ENCODE measurements at regions not wholly inside any gene's neighbourhood (a gene's known extent, or its start where the extent isn't known, plus 50 kb on each side); places are given as distances from the start of the nearest gene placed in this dataset.
"Not testable (repeated sequence)": the region's sequence is repeated elsewhere in the genome, so short reads cannot be mapped to it uniquely, and the experiment has no call there.

- H3K36me3 Mint-ChIP-seq; H3K27ac Mint-ChIP-seq; ATAC-seq (ENCODE audit: low read depth); H3K9me3 Mint-ChIP-seq; POLR2A ChIA-PET; H3K4me1 Mint-ChIP-seq; DNase-seq; H3K4me3 Mint-ChIP-seq: not testable (repeated sequence)
- peaks cover 20% of the 10 kb centered on the region for H3K27me3 Mint-ChIP-seq
Measured at GRCh38 chr6:147651-148050, 144.6 kb upstream of the DUSP22 start.

GRCh38 chr6:148051-148984 lies 144.0 kb upstream of the DUSP22 start:
- H3K4me1 Mint-ChIP-seq, H3K9me3 Mint-ChIP-seq, H3K4me3 Mint-ChIP-seq, H3K27ac Mint-ChIP-seq, H3K36me3 Mint-ChIP-seq, POLR2A ChIA-PET: not testable (repeated sequence)
- peaks cover 23% of the 10 kb centered on the region for H3K27me3 Mint-ChIP-seq
- DNase-seq (peak; percentile 75), ATAC-seq (ENCODE audit: low read depth) (peak; percentile 86)

DNA sequence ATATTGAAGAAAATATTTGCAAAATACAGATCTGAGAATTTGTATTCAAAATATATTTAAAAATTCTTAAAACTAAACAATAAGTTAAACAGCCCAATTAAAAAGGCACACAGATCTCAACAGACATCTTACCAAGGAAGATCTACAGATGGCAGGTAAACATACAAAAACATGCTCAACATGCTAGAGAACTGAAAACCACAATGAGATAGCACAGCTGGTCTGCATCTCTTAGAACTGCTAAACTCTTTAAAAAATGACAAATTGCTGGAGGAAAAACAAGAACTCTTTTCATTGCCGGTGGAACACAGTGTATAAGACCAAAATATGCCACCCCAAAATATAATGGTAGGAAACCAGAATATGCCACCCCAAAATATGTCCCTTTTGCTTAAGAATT lies 142.1 kb upstream of the DUSP22 start:
- H3K27ac Mint-ChIP-seq; H3K9me3 Mint-ChIP-seq; POLR2A ChIA-PET; DNase-seq; H3K36me3 Mint-ChIP-seq; H3K4me3 Mint-ChIP-seq; ATAC-seq (ENCODE audit: low read depth): not testable (repeated sequence)
- peaks cover 11% of the 10 kb centered on the region for H3K4me1 Mint-ChIP-seq
- peaks cover 31% of the 10 kb centered on the region for H3K27me3 Mint-ChIP-seq

DNA sequence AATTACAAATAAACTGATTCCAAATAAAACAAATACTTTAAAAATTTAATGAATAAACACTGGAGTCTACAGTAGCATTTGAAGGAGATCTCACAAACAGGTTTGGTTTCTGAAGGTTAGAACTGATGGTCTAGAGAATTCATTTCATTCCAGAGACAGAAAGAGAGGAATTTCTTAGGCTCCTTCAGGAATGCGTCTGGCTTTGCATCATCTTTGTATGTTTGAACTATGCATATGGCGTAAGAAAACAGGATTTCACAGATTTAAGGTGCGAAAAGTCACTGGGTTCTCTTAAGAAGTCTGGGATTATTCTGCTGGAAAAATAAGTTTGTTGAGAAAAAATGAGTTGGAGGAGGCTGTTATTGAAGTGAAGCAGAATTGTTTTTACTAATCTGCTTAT lies 139.9 kb upstream of the DUSP22 start:
- H3K9me3 Mint-ChIP-seq; H3K36me3 Mint-ChIP-seq; ATAC-seq (ENCODE audit: low read depth); POLR2A ChIA-PET; H3K4me3 Mint-ChIP-seq; DNase-seq; H3K27ac Mint-ChIP-seq: not testable (repeated sequence)
- H3K27me3 Mint-ChIP-seq, result peaks cover 41% of the 10 kb centered on the region
- peaks cover 20% of the 10 kb centered on the region for H3K4me1 Mint-ChIP-seq

DNA sequence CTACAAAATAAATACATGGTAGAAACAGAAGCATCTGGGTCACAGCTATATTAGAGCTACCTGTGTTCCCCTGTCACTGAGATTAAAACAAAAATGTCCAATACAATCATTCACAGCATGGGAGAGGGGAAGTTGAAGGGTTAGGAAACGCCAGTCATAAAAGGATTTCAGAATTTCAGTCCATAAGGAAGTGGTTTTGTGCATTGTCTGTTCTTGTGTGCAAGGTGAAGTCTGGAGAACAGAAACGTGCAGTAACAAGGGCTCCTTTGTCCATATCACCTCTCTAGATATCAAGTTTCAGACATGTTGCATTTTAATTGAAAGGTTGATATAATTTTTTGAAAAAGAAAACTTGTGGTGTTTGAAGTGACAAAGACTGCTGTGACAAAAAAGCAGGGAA lies 139.3 kb upstream of the DUSP22 start:
- H3K4me3 Mint-ChIP-seq; DNase-seq; H3K9me3 Mint-ChIP-seq; ATAC-seq (ENCODE audit: low read depth); H3K27ac Mint-ChIP-seq; H3K36me3 Mint-ChIP-seq; POLR2A ChIA-PET: not testable (repeated sequence)
- Mint-ChIP-seq H3K4me1 (peaks cover 20% of the 10 kb centered on the region), H3K27me3 (peaks cover 45% of the 10 kb centered on the region)

DNA sequence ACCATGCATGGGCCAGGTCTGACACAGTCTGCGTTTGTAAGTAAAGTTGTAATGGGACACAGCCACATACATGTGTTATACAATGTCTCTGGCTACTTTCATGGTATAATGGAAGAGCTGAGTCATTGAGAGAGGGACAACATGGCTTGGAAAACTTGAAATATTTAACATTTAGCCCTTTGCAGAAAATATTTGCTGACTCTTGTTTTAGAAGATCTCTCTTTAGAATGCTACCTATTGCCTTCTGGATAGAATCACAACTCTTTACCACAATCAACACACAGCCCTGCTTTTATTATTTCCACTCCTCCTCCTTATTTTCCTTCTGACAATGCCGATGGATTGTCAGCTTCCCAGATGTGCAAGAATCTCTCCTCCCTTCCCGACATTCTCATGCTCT lies 138.4 kb upstream of the DUSP22 start:
- H3K4me3 Mint-ChIP-seq; DNase-seq; H3K36me3 Mint-ChIP-seq; H3K9me3 Mint-ChIP-seq; ATAC-seq (ENCODE audit: low read depth); POLR2A ChIA-PET; H3K27ac Mint-ChIP-seq: not testable (repeated sequence)
- Mint-ChIP-seq H3K4me1 (peaks cover 20% of the 10 kb centered on the region), H3K27me3 (peaks cover 51% of the 10 kb centered on the region)

DNA sequence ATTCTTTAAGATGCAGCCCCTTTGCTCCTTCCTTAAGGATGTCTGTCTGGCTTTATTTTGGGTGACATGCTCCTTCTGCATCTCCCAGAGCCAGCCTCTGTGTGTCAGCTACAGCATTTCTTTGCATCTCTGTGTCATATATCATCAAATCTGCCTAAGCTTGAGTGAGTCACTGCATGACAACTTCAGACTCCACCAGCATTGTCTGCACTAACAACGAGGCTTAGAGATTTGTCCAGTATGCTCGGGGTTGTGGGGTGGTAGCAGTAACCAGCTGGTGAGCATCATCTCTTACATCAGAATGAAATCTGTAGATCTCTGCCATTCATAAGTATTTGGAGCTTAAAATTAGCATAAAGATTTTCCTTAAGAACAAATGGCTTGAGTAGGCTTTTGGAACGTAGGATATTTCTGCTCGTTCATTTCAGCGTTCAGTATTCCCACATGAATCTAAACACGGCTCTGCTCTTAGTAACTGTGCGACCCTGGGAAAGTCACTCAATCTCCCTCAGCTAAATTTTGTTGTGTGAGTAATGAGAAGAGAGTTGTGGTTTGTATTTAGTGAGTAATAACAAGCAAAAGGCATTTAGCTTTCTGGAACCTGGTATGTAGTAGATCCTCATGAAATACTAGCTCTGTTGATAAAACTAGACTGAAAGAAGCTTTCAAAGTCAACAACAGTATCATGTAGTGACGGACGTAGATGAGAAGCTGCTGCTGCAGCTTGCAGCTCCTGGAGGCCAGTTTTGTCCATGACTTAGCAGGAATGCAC lies 137.8 kb upstream of the DUSP22 start:
- H3K4me1 Mint-ChIP-seq, result peaks cover 20% of the 10 kb centered on the region
- ATAC-seq (ENCODE audit: low read depth); H3K9me3 Mint-ChIP-seq; POLR2A ChIA-PET; H3K27ac Mint-ChIP-seq; DNase-seq; H3K4me3 Mint-ChIP-seq; H3K36me3 Mint-ChIP-seq: not testable (repeated sequence)
- peaks cover 53% of the 10 kb centered on the region for H3K27me3 Mint-ChIP-seq

DNA sequence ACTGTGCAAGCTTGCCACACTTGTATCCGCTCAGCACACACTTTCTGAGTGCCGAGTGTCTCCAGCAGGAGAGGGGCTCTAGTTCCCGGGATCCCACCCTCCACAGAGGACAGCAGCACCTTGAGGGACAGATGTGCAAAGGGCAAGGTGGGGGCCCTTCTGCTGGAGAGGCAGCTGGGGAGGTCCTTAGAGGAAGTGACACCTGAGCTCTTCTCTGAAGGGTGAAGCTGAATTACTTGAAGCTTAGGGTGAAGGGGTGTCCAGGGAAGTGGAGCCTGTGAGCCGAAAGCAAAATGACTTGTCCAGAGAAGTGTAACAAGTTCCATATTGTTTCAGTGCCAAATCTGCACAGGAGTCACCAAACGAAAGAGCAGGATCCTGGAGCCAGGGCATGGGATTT lies 136.3 kb upstream of the DUSP22 start:
- H3K27me3 Mint-ChIP-seq, result peaks cover 57% of the 10 kb centered on the region
- ATAC-seq (ENCODE audit: low read depth) (no peak), DNase-seq (no peak)
- no peaks in the 10 kb centered on the region for H3K36me3 Mint-ChIP-seq
- no peak overlapping the region for H3K4me3 Mint-ChIP-seq
- H3K27ac Mint-ChIP-seq, result no peak overlapping the region
- POLR2A ChIA-PET, result no interaction called here
- H3K4me1 Mint-ChIP-seq, result peaks cover 20% of the 10 kb centered on the region
- H3K9me3 Mint-ChIP-seq, result no peaks in the 10 kb centered on the region

GRCh38 chr6:156441-157140 lies 135.7 kb upstream of the DUSP22 start:
- POLR2A ChIA-PET; ATAC-seq (ENCODE audit: low read depth); H3K36me3 Mint-ChIP-seq; H3K4me3 Mint-ChIP-seq; DNase-seq; H3K27ac Mint-ChIP-seq; H3K9me3 Mint-ChIP-seq: not testable (repeated sequence)
- Mint-ChIP-seq H3K4me1 (peaks cover 20% of the 10 kb centered on the region), H3K27me3 (peaks cover 58% of the 10 kb centered on the region)

DNA sequence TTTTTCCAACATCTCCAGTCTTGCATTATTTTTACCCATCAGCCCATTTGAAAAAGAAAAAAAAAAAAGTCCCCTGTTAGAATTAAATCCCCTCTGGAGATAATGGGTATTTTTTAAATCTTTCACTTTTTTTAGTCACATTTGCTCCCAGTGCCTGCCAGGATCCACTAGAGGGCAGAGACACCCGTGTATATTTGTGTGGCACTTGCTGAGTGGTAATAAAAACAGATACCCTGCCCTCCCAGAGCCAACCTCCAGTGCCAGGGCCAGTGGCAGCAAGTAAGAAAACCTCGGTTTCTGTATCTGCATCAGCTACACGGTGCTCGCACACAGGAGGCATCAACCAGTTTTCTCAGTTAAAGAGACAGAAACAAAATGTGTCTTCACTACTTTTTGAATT lies 135.1 kb upstream of the DUSP22 start:
- DNase-seq, result not testable (repeated sequence)

GRCh38 chr6:161657-162056 lies 130.6 kb upstream of the DUSP22 start:
- H3K4me3 Mint-ChIP-seq; ATAC-seq (ENCODE audit: low read depth); H3K36me3 Mint-ChIP-seq; H3K27ac Mint-ChIP-seq; POLR2A ChIA-PET; H3K9me3 Mint-ChIP-seq; H3K4me1 Mint-ChIP-seq; DNase-seq: not testable (repeated sequence)
- peaks cover 60% of the 10 kb centered on the region for H3K27me3 Mint-ChIP-seq

More for the DNA sequence above, 135.1 kb upstream of the DUSP22 start:
- H3K27ac Mint-ChIP-seq; POLR2A ChIA-PET; H3K9me3 Mint-ChIP-seq; ATAC-seq (ENCODE audit: low read depth); H3K36me3 Mint-ChIP-seq; H3K4me3 Mint-ChIP-seq: not testable (repeated sequence)
- H3K4me1 Mint-ChIP-seq, result peaks cover 18% of the 10 kb centered on the region
- H3K27me3 Mint-ChIP-seq, result peaks cover 56% of the 10 kb centered on the region

GRCh38 chr6:164720-165119 lies 127.6 kb upstream of the DUSP22 start:
- ATAC-seq (ENCODE audit: low read depth) (no peak), DNase-seq (no peak)
- POLR2A ChIA-PET, result no interaction called here
- Mint-ChIP-seq H3K4me1 (no peaks in the 10 kb centered on the region), H3K27me3 (peaks cover 55% of the 10 kb centered on the region), H3K27ac (no peak overlapping the region), H3K4me3 (no peak overlapping the region), H3K36me3 (no peaks in the 10 kb centered on the region), H3K9me3 (no peaks in the 10 kb centered on the region)

DNA sequence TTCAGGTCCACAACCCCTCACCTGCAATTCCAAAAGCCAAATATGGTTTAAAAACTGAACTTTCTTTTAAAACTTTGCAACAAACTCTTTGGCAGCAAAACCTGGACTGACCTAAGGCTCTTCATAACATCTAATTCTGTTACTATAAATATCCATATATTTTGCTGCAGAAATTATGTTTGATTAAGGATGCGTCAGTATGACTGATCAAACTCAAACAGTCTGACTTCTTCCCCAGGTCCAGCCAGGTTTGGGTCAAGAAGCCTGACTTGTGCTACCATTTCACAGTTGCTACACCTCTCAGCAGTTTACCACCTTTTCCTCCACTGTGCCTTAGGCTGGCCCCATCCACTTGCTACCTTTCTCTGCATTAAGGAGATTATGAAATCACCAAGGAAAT lies 127.0 kb upstream of the DUSP22 start:
- no peak for DNase-seq
- no peaks in the 10 kb centered on the region for H3K9me3 Mint-ChIP-seq
- no peaks in the 10 kb centered on the region for H3K4me1 Mint-ChIP-seq
- POLR2A ChIA-PET, result no interaction called here
- H3K36me3 Mint-ChIP-seq, result no peaks in the 10 kb centered on the region
- H3K4me3 Mint-ChIP-seq, result no peak overlapping the region
- no peak for ATAC-seq (ENCODE audit: low read depth)
- H3K27ac Mint-ChIP-seq, result no peak overlapping the region
- H3K27me3 Mint-ChIP-seq, result peaks cover 53% of the 10 kb centered on the region
